Naive thymus-derived CD4-positive, alpha-beta T cell (primary cell): ENCODE measurements at regions not wholly inside any gene's neighbourhood (a gene's known extent, or its start where the extent isn't known, plus 50 kb on each side); places are given as distances from the start of the nearest gene placed in this dataset.

Experiments used
- ATAC-seq: fragments of 150-1000 bp; cut with Tn5 transposase; 2 replicates; pipeline ENCODE4 v1.10.0; 2021; ENCODE audit warnings: mild to moderate bottlenecking, moderate library complexity
- CTCF ChIA-PET: fragments of 350-600 bp; sonication (Branson Sonifier 250); formaldehyde crosslinking; loops from one replicate; lab custom pipeline; 2021; ENCODE audit warnings: antibody characterized with exemption; lab: Charles Lee
- POLR2A ChIA-PET: fragments of 350-600 bp; sonication (Branson Sonifier 250); formaldehyde crosslinking; loops from one replicate; lab custom pipeline; 2021; ENCODE audit warnings: antibody characterized with exemption, inconsistent platforms; lab: Charles Lee
- DNase-seq, 9 donors: peaks; one replicate each; pipeline versions ENCODE4 v3.0.0 to v3.0.0-alpha.2; 2020 to 2022; ENCODE audit warnings: mixed read lengths in 1 of 9
- H3K27ac ChIP-seq: one replicate; pipeline ENCODE4 v1.7.0; 2013; ENCODE audit warnings: mild to moderate bottlenecking, low read depth, low read length, moderate library complexity
- H3K27me3 ChIP-seq, 2 donors: one replicate each; pipeline ENCODE4 v1.7.0; 2013; ENCODE audit warnings: low read length in 2 of 2, mild to moderate bottlenecking in 2 of 2, moderate library complexity in 2 of 2; ENCODE audit not compliant: control insufficient read depth in 2 of 2, insufficient read depth in 2 of 2
- H3K36me3 ChIP-seq, 3 experiments: 1 replicate in 2 of 3; 2 replicates in 1 of 3; pipeline ENCODE4 v1.7.0; 2013; ENCODE audit warnings: low read length in 3 of 3, mild to moderate bottlenecking in 3 of 3, moderate library complexity in 1 of 3; ENCODE audit not compliant: insufficient read depth in 3 of 3, control insufficient read depth in 2 of 3
- H3K4me1 ChIP-seq, 2 donors: one replicate each; pipeline ENCODE4 v1.7.0; 2013; ENCODE audit warnings: low read length in 2 of 2, mild to moderate bottlenecking in 2 of 2, moderate library complexity in 1 of 2; ENCODE audit not compliant: control insufficient read depth in 2 of 2, insufficient read depth in 2 of 2
- H3K4me3 ChIP-seq: 2 replicates; pipeline ENCODE4 v1.7.0; 2013; ENCODE audit warnings: mild to moderate bottlenecking, low read length
- H3K9me3 ChIP-seq, 3 experiments: 1 replicate in 2 of 3; 2 replicates in 1 of 3; pipeline ENCODE4 v1.7.0; 2013; ENCODE audit warnings: low read length in 3 of 3; ENCODE audit not compliant: control insufficient read depth in 2 of 3
- H3K27ac Mint-ChIP-seq, 9 donors: one replicate each; pipeline ENCODE4 v1.8.0; 2020 to 2022; ENCODE audit warnings: mixed read lengths in 9 of 9, mild to moderate bottlenecking in 8 of 9, moderate library complexity in 5 of 9, inconsistent platforms in 2 of 9
- H3K27me3 Mint-ChIP-seq, 5 donors: one replicate each; pipeline ENCODE4 v1.8.0; 2021 to 2022; ENCODE audit warnings: mixed read lengths in 5 of 5, mild to moderate bottlenecking in 1 of 5
- H3K36me3 Mint-ChIP-seq, 5 donors: one replicate each; pipeline ENCODE4 v1.8.0; 2020 to 2022; ENCODE audit warnings: mixed read lengths in 5 of 5, mild to moderate bottlenecking in 3 of 5, inconsistent platforms in 1 of 5
- H3K4me1 Mint-ChIP-seq, 7 donors: one replicate each; pipeline ENCODE4 v1.8.0; 2020 to 2022; ENCODE audit warnings: mixed read lengths in 7 of 7, mild to moderate bottlenecking in 3 of 7, inconsistent platforms in 1 of 7
- H3K4me3 Mint-ChIP-seq, 10 donors: one replicate each; pipeline ENCODE4 v1.8.0; 2020 to 2022; ENCODE audit warnings: mild to moderate bottlenecking in 10 of 10, mixed read lengths in 10 of 10, moderate library complexity in 6 of 10, inconsistent platforms in 2 of 10
- H3K9me3 Mint-ChIP-seq, 11 donors: one replicate each; pipeline ENCODE4 v1.8.0; 2020 to 2022; ENCODE audit warnings: mixed read lengths in 11 of 11, mild to moderate bottlenecking in 4 of 11, inconsistent platforms in 1 of 11, moderate library complexity in 1 of 11
- intact Hi-C, 2 donors: fragments of 100-400 bp; cut with micrococcal nuclease; formaldehyde crosslinking; loops; one replicate each; pipeline ENCODE4 v1.15.1; 2023

DNA sequence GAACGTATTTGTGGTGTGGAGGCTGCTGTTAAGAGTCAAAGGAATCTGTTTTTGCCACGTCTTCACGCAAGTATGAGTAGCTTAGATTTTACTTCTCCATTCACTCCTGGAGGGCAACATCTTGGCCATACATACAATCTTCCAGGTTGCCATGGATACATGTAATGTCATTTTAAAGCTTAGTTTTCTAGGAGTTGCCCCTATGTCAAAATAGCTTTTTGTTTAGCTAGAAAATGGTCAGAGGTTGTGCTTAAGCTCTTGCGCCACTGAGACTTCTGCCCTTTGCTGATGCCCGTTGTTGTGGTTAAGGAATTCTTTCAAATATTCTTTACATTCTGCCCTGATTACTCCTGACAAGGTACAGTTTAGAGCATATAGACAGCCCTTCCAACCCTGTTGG lies 245.4 kb upstream of the TFPI start:
- Histone ChIP-seq H3K36me3 (no peaks in the 10 kb centered on the region), H3K4me1 (no peaks in the 10 kb centered on the region), H3K27me3 (no peaks in the 10 kb centered on the region), H3K27ac (no peak overlapping the region), H3K4me3 (no peak overlapping the region), H3K9me3 (no peaks in the 10 kb centered on the region)
- intact Hi-C loops = no loop called here
- no peak overlapping the region for H3K27ac Mint-ChIP-seq
- H3K9me3 Mint-ChIP-seq = peaks cover 0 to 54% (median 11%) of the 10 kb centered on the region in 11 donors
- no peaks in the 10 kb centered on the region for H3K36me3 Mint-ChIP-seq
- no peaks in the 10 kb centered on the region for H3K4me1 Mint-ChIP-seq
- DNase-seq = no peak
- no peak for ATAC-seq
- ChIA-PET POLR2A (no interaction called here), CTCF (no interaction called here)
- no peak overlapping the region for H3K4me3 Mint-ChIP-seq
- H3K27me3 Mint-ChIP-seq = no peaks in the 10 kb centered on the region

- CTCF ChIA-PET = no interaction called here
Observed at GRCh38 chr2:187803816-187804215, 249.6 kb upstream of the TFPI start.

GRCh38 chr2:187815113-187815512 lies 260.9 kb upstream of the TFPI start:
- no peaks in the 10 kb centered on the region for H3K4me1 Mint-ChIP-seq
- no peaks in the 10 kb centered on the region for H3K36me3 Mint-ChIP-seq
- ChIA-PET CTCF (no interaction called here), POLR2A (no interaction called here)
- ATAC-seq (no peak), DNase-seq (no peak)
- no peaks in the 10 kb centered on the region for H3K4me1 ChIP-seq
- H3K27ac Mint-ChIP-seq = no peak overlapping the region
- H3K4me3 ChIP-seq = no peak overlapping the region
- no peak overlapping the region for H3K4me3 Mint-ChIP-seq
- H3K36me3 ChIP-seq = no peaks in the 10 kb centered on the region
- no peaks in the 10 kb centered on the region for H3K27me3 Mint-ChIP-seq
- H3K27me3 ChIP-seq = no peaks in the 10 kb centered on the region
- H3K9me3 Mint-ChIP-seq = peaks cover 0 to 5% (median 0%) of the 10 kb centered on the region in 11 donors
- no peak overlapping the region for H3K27ac ChIP-seq
- H3K9me3 ChIP-seq = no peaks in the 10 kb centered on the region
- intact Hi-C loops = no loop called here

More at GRCh38 chr2:187803816-187804215, 249.6 kb upstream of the TFPI start:
- H3K27me3 ChIP-seq = no peaks in the 10 kb centered on the region
- POLR2A ChIA-PET = no interaction called here
- intact Hi-C loops = no loop called here
- no peak overlapping the region for H3K27ac ChIP-seq
- Mint-ChIP-seq H3K4me3 (no peak overlapping the region), H3K9me3 (peaks cover 0 to 24% (median 7%) of the 10 kb centered on the region in 11 donors), H3K36me3 (no peaks in the 10 kb centered on the region), H3K27ac (no peak overlapping the region), H3K27me3 (no peaks in the 10 kb centered on the region), H3K4me1 (no peaks in the 10 kb centered on the region)
- H3K9me3 ChIP-seq = no peaks in the 10 kb centered on the region
- DNase-seq (no peak), ATAC-seq (no peak)
- H3K4me1 ChIP-seq = no peaks in the 10 kb centered on the region
- H3K4me3 ChIP-seq = no peak overlapping the region
- no peaks in the 10 kb centered on the region for H3K36me3 ChIP-seq

DNA sequence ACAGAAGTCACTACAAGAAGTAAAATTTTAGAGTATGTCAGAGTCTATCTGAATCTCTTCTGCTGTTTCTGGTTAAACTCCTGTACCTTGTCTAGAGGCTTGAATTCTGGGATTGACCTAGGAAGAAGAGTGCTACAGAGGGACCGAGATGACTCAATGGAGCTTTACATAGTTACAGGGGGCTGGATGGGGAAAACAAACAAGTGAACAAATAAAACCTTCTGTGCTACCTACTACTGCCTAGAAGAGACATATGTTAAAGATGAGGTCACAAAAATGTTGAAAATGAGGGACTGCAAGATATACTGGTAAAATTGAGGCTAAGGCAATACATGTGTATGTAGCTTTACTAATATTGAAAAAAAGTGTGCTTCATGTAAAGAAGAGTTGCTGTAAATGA lies 265.4 kb upstream of the TFPI start:
- Mint-ChIP-seq H3K27me3 (no peaks in the 10 kb centered on the region), H3K36me3 (no peaks in the 10 kb centered on the region), H3K4me1 (no peaks in the 10 kb centered on the region), H3K9me3 (peaks cover 0 to 6% (median 0%) of the 10 kb centered on the region in 11 donors), H3K27ac (no peak overlapping the region), H3K4me3 (no peak overlapping the region)
- H3K4me3 ChIP-seq = no peak overlapping the region
- no peaks in the 10 kb centered on the region for H3K36me3 ChIP-seq
- no peak overlapping the region for H3K27ac ChIP-seq
- H3K9me3 ChIP-seq = no peaks in the 10 kb centered on the region
- POLR2A ChIA-PET = no interaction called here
- no peak for ATAC-seq
- DNase-seq = no peak
- intact Hi-C loops = no loop called here
- CTCF ChIA-PET = no interaction called here
- H3K27me3 ChIP-seq = no peaks in the 10 kb centered on the region
- no peaks in the 10 kb centered on the region for H3K4me1 ChIP-seq

DNA sequence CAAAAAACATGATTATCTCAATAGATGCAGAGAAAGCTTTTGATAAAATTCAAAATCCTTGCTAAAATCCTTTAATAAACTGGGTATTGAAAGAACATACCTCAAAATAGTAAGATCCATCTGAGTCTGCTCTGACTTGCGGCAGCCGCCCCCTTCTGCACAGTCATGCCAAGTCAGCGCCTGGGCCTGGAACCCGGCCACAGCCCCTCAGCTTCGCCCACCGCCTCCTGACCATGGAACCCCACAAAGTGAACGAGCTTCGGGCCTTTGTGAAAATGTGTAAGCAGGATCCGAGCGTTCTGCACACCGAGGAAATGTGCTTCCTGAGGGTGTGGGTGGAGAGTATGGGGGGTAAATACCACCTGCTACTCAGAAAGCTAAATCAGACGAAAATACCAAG lies 270.9 kb upstream of the TFPI start:
- Histone ChIP-seq H3K27me3 (no peaks in the 10 kb centered on the region), H3K36me3 (no peaks in the 10 kb centered on the region), H3K4me1 (no peaks in the 10 kb centered on the region), H3K9me3 (no peaks in the 10 kb centered on the region), H3K4me3 (no peak overlapping the region), H3K27ac (no peak overlapping the region)
- no peak for DNase-seq
- Mint-ChIP-seq H3K9me3 (peaks cover 0 to 20% (median 3%) of the 10 kb centered on the region in 11 donors), H3K4me3 (no peak overlapping the region), H3K27ac (no peak overlapping the region), H3K4me1 (no peaks in the 10 kb centered on the region), H3K27me3 (no peaks in the 10 kb centered on the region), H3K36me3 (no peaks in the 10 kb centered on the region)
- POLR2A ChIA-PET = no interaction called here
- ATAC-seq = no peak
- CTCF ChIA-PET = no interaction called here
- intact Hi-C loops = no loop called here

- Histone ChIP-seq H3K4me1 (no peaks in the 10 kb centered on the region), H3K27ac (no peak overlapping the region), H3K9me3 (no peaks in the 10 kb centered on the region), H3K4me3 (no peak overlapping the region), H3K36me3 (no peaks in the 10 kb centered on the region), H3K27me3 (no peaks in the 10 kb centered on the region)
- H3K36me3 Mint-ChIP-seq = no peaks in the 10 kb centered on the region
- no peak for DNase-seq
- CTCF ChIA-PET = no interaction called here
- POLR2A ChIA-PET = no interaction called here
- peaks cover 0 to 20% (median 3%) of the 10 kb centered on the region in 11 donors for H3K9me3 Mint-ChIP-seq
- H3K27me3 Mint-ChIP-seq = no peaks in the 10 kb centered on the region
- H3K27ac Mint-ChIP-seq = no peak overlapping the region
- intact Hi-C loops = no loop called here
- H3K4me3 Mint-ChIP-seq = no peak overlapping the region
- no peaks in the 10 kb centered on the region for H3K4me1 Mint-ChIP-seq
- no peak for ATAC-seq
Observed at GRCh38 chr2:187826023-187826422, 271.8 kb upstream of the TFPI start.

DNA sequence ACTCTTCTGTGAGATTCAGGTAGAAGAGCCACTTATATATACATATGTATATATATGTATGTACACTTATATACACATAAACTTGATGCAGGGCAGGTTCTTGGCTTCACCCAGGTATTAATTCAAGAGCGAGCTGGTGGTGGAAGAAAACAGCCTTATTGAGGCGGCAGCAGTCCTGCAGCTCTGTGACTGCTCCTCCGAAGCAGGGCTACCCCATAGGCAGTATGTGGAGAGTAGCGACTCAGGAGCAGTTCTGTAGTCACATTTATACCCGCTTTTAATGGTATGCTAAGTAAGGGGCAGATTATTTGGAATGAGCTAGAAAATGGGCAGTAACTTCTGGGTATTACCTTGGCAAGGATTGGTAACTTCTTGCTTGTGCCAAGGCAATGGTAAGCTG lies 280.6 kb upstream of the TFPI start:
- Mint-ChIP-seq H3K4me1 (no peaks in the 10 kb centered on the region), H3K4me3 (no peak overlapping the region), H3K27me3 (no peaks in the 10 kb centered on the region), H3K9me3 (peaks cover 0 to 3% (median 0%) of the 10 kb centered on the region in 11 donors), H3K36me3 (no peaks in the 10 kb centered on the region), H3K27ac (no peak overlapping the region)
- Histone ChIP-seq H3K27ac (no peak overlapping the region), H3K27me3 (no peaks in the 10 kb centered on the region), H3K4me1 (no peaks in the 10 kb centered on the region), H3K9me3 (no peaks in the 10 kb centered on the region), H3K36me3 (no peaks in the 10 kb centered on the region), H3K4me3 (no peak overlapping the region)
- ChIA-PET CTCF (no interaction called here), POLR2A (no interaction called here)
- ATAC-seq (no peak), DNase-seq (no peak)
- intact Hi-C loops = no loop called here
